T-helper 2 cell treated with Interferon-gamma antibody and Interleukin-4, amounts not matched to agents 100 ng/mL and 5 ng/mL, for 36 hours (primary cell): ENCODE measurements at regions not wholly inside any gene's neighbourhood (a gene's known extent, or its start where the extent isn't known, plus 50 kb on each side); places are given as distances from the start of the nearest gene placed in this dataset.
"Not testable (repeated sequence)": the region's sequence is repeated elsewhere in the genome, so short reads cannot be mapped to it uniquely, and the experiment has no call there.

Experiments
- intact Hi-C: fragments of 100-400 bp; cut with micrococcal nuclease; formaldehyde crosslinking; loops from one replicate; pipeline ENCODE4 v1.15.1; 2023

DNA sequence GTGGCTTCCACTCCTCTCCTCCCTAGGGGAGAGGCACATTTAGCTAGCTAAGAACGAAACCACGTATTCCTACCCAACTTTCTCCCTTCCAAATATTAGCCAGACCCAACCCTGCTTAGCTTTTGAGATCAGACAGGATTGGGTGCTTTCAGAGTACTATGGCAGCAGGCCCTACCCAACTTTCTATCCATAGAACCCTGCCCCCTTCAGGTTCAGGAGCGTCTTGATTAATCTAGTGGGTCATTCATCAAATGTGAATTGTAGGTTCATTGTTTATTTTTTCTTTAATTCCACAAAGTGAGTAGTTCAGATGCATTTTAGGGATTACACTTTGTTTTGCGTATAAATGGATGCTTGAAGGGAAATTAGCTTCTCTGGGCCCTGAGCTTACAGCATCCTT is 188.3 kb downstream of the MIB1 start:
- intact Hi-C loops: no loop called here

DNA sequence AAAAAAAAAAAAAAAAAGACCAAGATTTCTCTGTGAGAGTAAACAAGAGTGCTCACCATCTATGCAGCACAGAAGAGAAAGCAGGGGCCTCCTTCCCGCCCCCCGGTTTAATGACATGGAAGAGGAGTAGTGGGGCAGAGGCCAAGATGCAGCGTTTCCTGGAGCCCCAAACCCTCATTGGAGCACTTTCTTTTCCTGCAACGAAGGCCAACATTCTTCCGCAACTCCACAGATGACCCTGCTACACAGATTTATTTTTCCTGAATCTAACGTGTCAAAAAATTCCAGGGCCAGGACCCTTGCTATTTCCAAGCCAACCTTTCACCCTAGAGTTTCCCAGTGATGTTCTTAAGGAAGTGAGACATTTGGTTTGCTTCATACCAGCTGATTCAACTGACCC is 189.6 kb downstream of the MIB1 start:
- intact Hi-C loops: no loop called here

DNA sequence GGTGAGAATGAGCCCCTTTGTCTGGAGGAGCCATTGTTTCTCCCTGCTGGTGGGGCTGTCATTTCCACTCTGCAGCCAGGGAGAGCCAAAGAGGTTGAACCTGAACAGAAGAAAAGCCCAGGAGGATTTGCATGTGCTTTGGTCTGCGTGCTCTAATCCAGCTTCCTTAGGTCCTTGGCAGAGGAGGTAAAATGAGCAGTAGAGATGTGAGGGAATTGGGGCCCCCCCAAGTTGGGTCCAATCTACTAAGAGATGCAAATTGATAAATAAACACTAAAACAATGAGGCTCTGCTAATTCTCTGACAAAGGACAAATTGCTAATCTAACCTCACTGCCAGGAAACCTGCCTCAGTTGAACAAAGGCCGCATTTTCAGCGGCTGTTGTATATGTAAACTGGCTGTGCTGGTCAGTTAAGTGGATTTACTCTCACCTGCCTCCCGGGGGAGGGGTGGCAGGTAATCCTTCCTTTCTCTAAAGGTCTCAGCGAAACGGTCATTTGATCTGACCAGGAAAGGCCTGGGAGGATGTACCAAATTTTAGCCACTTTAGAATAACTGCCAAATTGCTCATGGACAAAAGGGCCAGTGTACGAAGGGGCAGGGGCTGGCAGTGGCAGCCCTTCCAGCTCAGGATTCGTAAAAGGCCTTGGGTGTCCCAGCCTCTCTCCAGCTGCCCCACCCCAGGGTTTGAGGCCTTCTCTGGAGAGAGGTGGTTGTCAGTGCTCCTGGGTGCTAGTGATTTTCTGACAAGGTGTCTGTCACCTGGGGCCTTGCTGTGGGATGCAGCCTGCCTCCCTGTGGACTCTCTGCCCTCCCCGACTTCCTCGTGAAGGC is 193.6 kb downstream of the MIB1 start:
- intact Hi-C loops: no loop called here

DNA sequence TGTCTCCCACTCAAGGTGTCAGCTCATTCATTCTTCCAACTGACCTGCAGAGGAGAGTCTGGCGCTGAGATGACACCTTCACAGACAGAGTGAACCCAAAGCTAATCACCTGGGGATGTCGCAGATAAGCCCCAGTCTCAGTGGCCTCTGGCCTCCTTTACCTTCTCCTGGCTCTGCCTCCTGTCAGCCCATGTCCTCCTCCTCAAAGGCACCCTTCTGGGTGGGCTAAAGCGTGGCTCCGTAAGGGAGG is 194.1 kb downstream of the MIB1 start:
- intact Hi-C loops: no loop called here

DNA sequence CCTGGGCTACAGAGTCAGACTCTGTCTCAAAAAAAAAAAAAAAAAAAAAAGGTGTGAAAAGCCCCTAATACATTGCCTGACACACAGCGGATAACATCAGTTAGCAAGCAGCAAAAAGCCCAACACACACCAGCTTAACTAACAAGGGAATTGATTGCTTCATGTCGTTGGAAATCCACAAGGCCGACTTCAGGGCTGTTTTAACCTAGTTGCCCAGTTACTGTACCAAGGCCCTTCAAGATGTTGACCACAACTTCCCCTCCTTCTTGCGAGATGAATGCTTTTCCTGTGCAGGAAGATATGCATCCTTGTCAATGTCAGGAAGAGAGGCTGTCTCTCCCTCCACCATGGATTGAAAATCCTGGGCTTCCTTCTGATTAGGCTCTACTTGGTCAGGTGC is 202.9 kb downstream of the MIB1 start:
- intact Hi-C loops: no loop called here

DNA sequence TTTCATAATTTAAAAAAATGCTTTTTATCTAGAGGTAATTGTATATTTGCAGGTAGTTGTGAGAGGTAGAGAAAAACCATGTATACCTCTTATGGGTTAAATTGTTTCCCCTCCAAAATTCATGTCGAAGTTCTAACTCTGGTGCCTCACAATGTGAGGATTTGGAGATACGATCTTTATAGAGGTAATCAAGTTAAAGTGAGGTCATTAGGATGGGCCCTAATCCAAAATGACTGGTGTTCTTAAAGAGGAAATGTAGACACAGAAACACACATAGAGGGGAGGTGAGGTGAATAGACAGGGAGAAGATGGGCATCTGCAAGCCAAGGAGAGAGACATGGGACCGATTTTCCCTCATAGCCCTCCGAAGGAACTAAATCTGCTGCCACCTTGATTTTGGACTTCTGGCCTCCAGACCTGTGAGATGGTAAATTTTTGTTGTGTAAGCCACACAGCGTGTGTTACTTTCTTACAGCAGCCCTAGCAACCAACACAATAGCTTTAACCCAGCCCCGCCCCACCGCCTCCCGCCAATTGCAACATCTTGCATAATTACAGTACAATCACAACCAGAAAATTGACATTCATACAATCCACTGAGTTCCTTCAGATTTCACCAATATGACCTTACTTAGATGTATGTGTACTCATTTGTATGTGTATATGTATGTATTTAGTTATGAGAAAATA is 208.9 kb downstream of the MIB1 start:
- intact Hi-C loops: no loop called here

DNA sequence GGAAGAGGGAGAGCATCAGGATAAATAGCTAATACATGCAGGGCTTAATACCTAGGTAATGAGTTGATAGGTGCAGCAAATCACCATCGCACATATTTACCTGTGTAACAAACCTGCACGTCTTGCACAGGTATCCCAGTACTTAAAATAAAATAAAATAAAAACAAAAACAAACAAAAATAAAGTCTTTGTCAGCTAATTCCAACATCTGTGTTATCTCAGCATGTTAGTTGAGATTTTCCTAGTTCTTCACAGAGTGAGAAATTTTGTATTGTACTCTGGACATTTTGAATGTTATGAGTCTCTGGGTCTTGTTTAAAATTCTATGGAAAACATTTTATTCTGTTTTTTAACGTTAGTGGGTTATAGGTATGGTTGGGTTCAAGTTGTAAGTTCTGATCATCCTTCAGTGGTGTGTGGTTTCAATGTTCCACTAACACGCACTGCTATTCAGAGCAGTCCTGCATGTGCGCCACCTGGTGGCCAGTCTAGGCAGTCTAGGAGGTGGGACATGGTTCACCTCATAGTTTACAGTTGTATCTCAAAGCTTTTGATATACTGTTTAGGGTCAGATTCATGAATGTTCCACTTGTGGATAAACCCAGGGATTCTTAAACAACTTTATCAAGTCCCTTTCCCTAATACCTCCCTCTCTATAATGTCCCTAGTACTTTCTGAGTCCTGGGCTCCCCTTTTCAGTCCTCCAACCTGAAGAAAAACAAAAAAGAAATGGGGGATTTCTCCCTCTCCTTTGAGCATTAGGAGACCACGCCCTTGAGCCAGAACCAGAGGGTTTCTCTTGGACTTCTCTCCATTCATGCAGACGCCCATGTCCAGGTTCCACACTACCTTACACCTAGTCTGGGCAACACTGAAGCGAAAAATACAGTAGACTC is 213.4 kb upstream of the GATA6 start:
- intact Hi-C loops: loop anchor here (1.0 kb wide), 3 partner anchors 59 to 467 kb away; no protein-coding TSS in a partner anchor

DNA sequence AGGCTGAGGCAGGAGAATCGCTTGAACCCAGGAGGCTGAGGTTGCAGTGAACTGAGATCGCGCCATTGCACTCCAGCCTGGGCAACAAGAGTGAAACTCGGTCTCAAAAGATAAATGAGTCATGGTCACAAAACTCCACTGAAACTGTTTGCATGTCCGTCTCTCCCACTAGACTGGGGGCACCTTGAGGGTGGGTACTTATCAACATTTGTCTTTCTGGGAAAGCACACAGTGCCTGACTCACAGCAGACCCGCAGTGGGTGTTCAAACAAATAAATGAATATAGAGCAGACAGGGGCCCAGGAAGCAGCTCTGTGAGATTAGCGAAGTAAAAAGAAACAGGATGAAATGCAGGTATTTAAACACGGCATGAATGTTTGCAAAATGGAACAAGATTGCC is 211.1 kb upstream of the GATA6 start:
- intact Hi-C loops: no loop called here

DNA sequence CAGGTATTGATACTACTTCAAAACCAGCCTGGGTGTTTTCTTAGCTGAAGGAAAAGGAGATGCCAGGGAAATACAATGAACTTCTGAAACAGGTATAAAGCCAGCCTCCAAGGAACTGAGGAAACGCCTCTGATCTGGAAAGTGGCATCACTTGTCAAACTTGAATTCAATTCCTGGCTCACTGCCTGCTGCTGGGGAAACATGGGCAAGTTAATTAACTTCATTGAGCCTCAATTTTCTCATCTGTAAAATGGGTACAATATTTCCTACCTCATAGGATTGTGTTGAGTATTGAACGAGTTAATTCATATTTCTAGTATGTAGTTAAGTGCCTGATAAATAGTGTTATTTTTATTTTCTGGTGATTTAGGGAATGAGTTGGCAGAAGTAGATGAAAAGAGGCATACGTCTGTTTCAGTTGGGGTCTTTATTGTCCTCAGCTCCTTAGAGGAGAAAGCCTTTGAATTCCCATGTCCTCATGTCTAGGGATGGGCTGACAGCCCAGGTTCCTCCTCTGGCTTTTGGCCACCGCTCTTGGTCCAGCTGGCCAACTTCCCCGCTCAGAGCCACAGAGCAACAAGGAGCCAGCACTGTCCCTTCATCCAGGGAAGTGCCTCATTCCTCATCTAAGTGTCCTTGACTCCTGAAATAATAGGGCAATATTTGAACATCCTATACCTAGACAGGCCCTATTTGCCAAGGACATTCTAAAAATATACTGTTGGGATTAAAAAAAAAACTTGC is 210.5 kb upstream of the GATA6 start:
- intact Hi-C loops: no loop called here

DNA sequence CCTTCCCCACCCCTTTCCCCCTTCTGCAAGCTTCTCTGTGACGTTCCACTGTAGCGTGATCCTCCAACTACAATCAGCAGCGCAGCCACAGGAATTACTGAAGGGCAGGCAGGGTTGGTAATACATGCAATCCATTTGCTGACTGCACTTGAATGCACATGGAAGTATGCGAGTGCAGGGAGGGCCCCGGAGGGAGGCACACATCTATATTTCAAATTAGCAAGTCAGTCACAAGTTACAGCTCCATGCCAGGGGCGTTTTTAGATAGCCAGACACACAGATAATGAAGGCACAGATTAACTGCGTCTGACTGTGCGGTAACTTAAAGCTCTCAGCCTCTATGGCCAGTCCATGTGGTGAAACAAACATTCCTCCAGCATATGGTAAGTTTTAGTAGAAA is 209.2 kb upstream of the GATA6 start:
- intact Hi-C loops: no loop called here

DNA sequence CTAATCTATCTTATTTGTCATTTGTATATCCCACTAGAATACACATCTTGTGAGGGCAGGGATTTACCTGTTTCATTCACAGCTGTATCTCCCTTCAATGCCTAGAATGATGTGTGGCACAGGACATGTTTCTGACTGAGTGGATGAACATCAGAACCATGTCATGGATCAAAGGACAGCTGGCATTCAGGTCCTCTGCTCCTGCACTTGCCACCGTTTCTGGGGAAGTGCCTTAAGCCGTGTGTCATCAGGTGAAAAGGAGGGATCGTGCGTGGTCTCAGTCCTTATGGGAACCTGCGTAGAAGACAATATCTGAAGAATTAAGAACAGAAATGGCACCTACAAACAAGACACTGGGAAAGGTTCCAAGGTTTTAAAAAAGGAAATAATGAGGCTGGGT is 206.1 kb upstream of the GATA6 start:
- intact Hi-C loops: no loop called here

DNA sequence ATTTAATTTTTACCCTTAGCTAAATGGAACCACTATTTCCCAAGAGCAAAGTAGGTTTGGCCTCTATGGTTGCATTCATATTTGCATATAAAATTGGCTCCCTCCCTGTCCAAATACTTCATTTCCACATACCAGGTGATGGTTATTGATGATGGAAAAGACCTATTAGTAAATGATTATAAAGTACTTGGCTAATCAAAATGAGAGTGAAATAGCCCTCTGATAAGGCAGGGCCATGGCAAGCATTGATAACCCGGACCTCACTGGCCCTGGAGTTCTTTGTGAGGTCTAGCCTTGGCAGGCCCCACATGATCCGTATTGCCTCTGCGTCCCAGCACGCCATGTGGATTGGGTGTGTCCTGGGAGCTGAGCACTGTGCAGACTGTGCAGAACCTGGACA is 201.1 kb upstream of the GATA6 start:
- intact Hi-C loops: no loop called here

DNA sequence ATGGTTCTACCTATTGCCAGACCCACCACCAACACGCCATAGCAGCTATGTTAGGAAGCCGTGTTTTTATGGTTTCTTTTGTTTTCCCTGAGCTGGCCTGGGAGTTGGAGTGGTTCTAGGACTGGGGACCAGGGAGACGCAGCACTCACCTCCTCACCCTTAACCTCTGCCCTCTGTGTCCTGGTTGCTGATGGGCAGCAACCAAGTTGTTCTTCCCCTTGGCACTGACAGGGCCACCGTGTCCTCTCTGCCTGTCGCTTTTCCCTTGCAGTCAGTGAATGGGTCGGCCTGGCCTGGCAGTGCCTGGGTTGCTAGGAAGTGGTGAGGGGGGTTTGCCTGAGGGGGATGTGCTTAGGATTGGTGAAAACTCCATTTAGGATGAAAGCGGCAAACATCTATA is 197.1 kb upstream of the GATA6 start:
- intact Hi-C loops: no loop called here

DNA sequence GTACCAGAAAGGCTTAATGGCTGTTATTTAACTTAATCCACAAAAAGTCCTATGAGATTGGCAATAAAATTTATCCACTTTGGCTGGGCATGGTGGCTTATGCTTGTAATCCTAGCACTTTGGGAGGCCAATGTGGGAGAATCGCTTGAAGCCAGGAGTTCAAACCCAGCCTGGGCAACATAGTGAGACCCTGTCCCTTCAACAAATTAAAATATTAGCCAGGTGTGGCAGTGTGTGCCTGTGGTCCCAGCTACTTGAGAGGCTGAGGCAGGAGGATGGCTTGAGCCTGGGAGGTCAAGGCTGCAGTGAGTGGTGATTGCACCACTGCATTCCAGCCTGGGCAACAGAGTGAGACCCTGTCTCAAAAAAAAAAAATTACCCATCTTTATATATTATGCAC is 193.4 kb upstream of the GATA6 start:
- intact Hi-C loops: not testable (repeated sequence)

DNA sequence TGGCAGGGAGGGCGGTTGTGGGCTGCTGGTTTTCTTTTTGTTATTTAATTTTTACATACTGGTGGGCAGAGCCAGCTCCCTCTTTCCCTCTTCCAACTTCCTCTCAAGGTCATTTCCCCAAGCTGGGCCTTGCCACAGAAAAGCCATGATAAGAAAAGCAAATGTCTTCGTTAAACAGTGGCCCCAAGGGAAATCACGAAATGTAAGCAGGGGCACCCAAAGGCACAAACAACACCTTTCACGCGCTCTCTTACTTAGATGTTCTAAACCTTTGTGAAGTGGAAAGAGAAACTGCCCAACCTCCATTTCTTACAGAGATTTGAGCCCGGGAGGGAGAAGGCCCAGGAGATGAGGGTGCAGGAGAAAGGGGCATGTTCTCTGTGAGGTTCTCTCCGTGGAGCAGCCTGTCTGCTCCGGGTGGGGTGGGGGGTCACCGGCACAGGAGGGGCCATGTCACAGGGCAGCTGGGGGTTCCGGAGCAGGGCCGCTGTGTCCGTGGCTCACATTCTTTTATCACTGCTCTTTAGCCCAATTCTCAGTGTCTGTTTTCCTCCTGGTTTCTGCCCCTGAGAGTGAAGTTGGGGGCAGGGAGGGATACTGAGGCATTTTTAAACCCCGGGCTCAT is 190.7 kb upstream of the GATA6 start:
- intact Hi-C loops: no loop called here

DNA sequence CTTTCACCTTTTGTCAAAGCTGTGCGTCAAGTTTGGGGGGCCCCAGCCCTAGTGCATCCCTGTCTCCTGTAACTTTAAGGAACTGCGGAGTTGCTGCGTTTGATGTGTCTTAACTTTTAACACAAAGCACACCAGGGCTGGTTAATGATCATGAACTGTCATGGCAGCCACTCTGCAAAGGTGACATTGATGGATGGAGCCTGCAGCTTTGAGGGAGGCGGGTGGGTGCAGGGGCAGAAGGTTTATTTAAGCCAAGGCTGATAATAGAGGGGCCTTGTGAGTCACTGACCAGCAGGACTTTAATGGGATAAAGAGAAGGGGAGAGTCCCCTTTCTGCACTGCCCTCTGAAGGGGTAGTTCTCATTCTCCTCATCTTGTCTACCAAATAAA is 190.2 kb upstream of the GATA6 start:
- intact Hi-C loops: no loop called here

DNA sequence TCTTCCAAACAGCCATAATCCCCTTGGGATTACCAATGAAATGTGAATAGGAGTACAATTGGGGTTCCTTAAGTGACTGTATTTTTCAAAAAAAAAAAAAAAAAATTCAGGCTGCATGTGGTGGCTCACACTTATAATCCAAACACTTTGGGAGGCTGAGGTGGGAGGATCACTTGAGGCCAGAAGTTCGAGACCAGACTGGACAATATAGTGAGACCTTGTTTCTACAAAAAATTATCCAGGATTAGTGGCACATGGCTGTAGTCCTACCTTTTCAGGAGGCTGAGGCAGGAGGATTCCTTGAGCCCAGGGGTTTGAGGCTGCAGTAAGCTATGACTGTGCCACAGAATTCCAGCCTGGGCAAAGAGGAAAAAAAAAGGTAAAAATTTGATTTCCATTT is 189.6 kb upstream of the GATA6 start:
- intact Hi-C loops: no loop called here

DNA sequence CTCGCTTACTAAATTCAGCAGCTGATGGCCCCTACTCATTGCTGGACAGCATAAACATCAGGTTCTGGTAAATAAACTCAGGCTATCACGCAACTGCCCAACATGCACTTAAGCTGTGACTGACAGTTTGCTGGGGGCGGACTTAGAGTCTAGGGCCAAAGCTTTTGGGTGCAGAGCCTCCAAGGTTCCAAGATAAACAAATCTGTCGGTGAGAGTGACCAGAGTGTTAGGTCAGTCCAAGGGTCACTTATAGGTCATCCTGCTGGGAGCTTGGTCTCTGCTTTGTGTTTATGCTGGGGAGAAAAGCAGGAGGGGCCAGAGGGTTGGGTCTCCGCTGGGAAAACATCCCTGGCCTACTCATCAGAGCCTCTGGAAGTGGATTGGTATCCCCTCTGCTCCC is 188.6 kb upstream of the GATA6 start:
- intact Hi-C loops: no loop called here

DNA sequence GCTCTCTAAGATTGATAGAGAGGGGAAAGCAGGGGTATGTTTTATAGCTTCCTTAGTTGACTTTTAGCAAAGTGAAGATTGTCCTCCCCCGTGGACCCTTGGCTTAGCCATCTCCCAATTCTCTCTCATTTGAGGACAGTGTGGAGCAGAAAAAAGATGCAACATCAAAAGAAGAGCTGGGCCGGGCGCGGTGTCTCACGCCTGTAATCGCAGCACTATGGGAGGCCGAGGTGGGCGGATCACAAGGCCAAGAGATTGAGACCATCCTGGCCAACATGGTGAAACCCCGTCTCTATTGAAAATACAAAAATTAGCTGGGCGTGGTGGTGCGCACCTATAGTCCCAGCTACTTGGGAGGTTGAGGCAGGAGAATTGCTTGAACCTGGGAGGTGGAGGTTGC is 187.9 kb upstream of the GATA6 start:
- intact Hi-C loops: not testable (repeated sequence)

DNA sequence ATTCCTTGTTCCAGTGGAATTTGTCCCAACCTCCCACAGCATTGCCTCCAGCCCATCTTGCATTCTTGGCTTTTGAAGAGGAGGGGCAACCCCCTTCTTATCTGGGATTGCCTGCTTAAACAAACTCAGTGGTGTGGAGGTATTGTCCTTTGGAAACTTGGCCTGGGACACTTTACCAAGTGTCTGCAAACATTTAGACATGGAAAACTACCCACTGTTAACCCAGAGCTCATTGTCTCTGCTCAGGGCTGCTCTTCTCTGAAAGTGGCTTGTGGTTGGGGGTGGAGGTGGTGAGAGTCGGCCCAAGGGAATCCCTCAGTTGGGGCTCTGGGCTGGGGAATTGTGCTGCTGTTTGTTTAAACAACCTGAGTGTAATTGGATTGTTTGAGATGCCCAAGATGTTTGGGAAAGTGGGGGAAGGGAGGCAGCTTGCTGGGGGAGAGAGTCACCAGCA is 178.3 kb upstream of the GATA6 start:
- intact Hi-C loops: no loop called here

DNA sequence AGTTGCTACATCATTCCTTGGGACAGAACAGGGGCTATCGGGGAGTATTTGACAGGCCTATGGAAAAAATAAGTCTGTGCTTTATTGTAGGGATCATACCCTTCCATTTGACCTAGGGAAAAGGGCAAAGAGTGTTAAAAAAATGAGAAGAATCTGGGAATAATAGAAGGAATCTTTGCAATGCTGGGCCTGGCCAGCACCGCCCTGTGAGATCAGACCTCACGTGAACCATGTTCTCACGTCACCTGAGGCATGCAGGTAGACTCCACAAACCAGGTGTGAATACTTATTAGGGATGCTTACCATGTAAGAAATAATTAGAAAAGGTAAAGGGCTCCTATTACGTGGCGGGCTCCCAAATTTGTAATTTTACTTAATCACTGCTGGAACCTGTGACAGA is 177.5 kb upstream of the GATA6 start:
- intact Hi-C loops: no loop called here
